SK-N-SH treated with all-trans-retinoic acid at 6 μM for 48 hours (cell line): ENCODE measurements at regions not wholly inside any gene's neighbourhood (a gene's known extent, or its start where the extent isn't known, plus 50 kb on each side); places are given as distances from the start of the nearest gene placed in this dataset.

Experiments used
- ATAC-seq: fragments of 200-7000 bp; cut with Tn5 transposase; 3 replicates; pipeline ENCODE4 v1.9.1; 2020; ENCODE audit warnings: mild to moderate bottlenecking, moderate library complexity
- ARNTL ChIP-seq: fragments of 450-650 bp; formaldehyde crosslinking; IDR thresholded peaks from 2 replicates; pipeline ENCODE4 v1.5.0; 2020; ENCODE audit warnings: low read depth, mild to moderate bottlenecking, moderate library complexity, borderline replicate concordance
- BACH2 ChIP-seq: fragments of 250-450 bp; sonication (Bioruptor Pico); IDR thresholded peaks from 2 replicates; pipeline ENCODE4 v1.9.0; 2021; ENCODE audit warnings: mild to moderate bottlenecking, borderline replicate concordance
- CREB5 ChIP-seq: fragments of 250-450 bp; sonication (Bioruptor Pico); IDR thresholded peaks from 2 replicates; pipeline ENCODE4 v1.5.1; 2020; ENCODE audit warnings: low read depth, mild to moderate bottlenecking, moderate library complexity
- CSDC2 ChIP-seq: fragments of 250-450 bp; sonication (Bioruptor Pico); IDR thresholded peaks from 2 replicates; pipeline ENCODE4 v1.5.0; 2020; ENCODE audit warnings: mild to moderate bottlenecking, moderate library complexity
- CSRNP3 ChIP-seq: fragments of 250-450 bp; sonication (Bioruptor Pico); IDR thresholded peaks from 2 replicates; pipeline ENCODE4 v1.5.1; 2021; ENCODE audit warnings: mild to moderate bottlenecking, moderate library complexity
- ESRRG ChIP-seq: fragments of 250-450 bp; sonication (Bioruptor Pico); IDR thresholded peaks from 2 replicates; pipeline ENCODE4 v1.6.1; 2021; ENCODE audit warnings: mild to moderate bottlenecking
- GLIS3 ChIP-seq: fragments of 250-450 bp; sonication (Bioruptor Pico); IDR thresholded peaks from 2 replicates; pipeline ENCODE4 v1.5.0; 2020; ENCODE audit warnings: mild to moderate bottlenecking, moderate library complexity
- ISL1 ChIP-seq: fragments of 250-450 bp; sonication (Bioruptor Pico); IDR thresholded peaks from 2 replicates; pipeline ENCODE4 v2.1.2; 2022; ENCODE audit warnings: mild to moderate bottlenecking, moderate library complexity
- OSR1 ChIP-seq: fragments of 250-450 bp; sonication (Bioruptor Pico); IDR thresholded peaks from 2 replicates; pipeline ENCODE4 v1.8.0; 2022; ENCODE audit warnings: moderate library complexity, mild to moderate bottlenecking, inconsistent platforms
- PATZ1 ChIP-seq: fragments of 250-450 bp; sonication (Bioruptor Pico); IDR thresholded peaks from 2 replicates; pipeline ENCODE4 v1.8.0; 2020; ENCODE audit warnings: mild to moderate bottlenecking, moderate library complexity, borderline replicate concordance
- POU6F1 ChIP-seq: fragments of 250-450 bp; sonication (Bioruptor Pico); IDR thresholded peaks from 2 replicates; pipeline ENCODE4 v1.8.0; 2021; ENCODE audit warnings: low read depth, mild to moderate bottlenecking, moderate library complexity, borderline replicate concordance
- PPARA ChIP-seq: fragments of 250-450 bp; sonication (Bioruptor Pico); IDR thresholded peaks from 2 replicates; pipeline ENCODE4 v1.5.0; 2020; ENCODE audit warnings: mild to moderate bottlenecking, borderline replicate concordance
- RARB ChIP-seq: fragments of 250-450 bp; sonication (Bioruptor Pico); IDR thresholded peaks from 2 replicates; pipeline ENCODE4 v1.8.0; 2021; ENCODE audit warnings: mild to moderate bottlenecking, moderate library complexity
- TCF4 ChIP-seq: fragments of 250-450 bp; sonication (Bioruptor Pico); IDR thresholded peaks from 2 replicates; pipeline ENCODE4 v1.8.0; 2021; ENCODE audit warnings: mild to moderate bottlenecking, moderate library complexity, borderline replicate concordance
- TOX ChIP-seq: fragments of 250-450 bp; sonication (Bioruptor Pico); IDR thresholded peaks from 2 replicates; pipeline ENCODE4 v1.8.0; 2021; ENCODE audit warnings: mild to moderate bottlenecking, moderate library complexity, borderline replicate concordance
- TSHZ2 ChIP-seq: fragments of 250-450 bp; sonication (Bioruptor Pico); IDR thresholded peaks from 2 replicates; pipeline ENCODE4 v1.5.0; 2020; ENCODE audit warnings: mild to moderate bottlenecking, moderate library complexity
- ZC3H10 ChIP-seq: fragments of 250-450 bp; sonication (Bioruptor Pico); IDR thresholded peaks from 2 replicates; pipeline ENCODE4 v1.5.1; 2021; ENCODE audit warnings: mild to moderate bottlenecking, moderate library complexity
- ZFP3 ChIP-seq: fragments of 250-450 bp; sonication (Bioruptor Pico); IDR thresholded peaks from 2 replicates; pipeline ENCODE4 v1.5.0; 2020; ENCODE audit warnings: mild to moderate bottlenecking, moderate library complexity
- ZFP30 ChIP-seq: fragments of 450-650 bp; formaldehyde crosslinking; IDR thresholded peaks from 2 replicates; pipeline ENCODE4 v1.5.0; 2022; ENCODE audit warnings: mild to moderate bottlenecking, moderate library complexity
- ZNF565 ChIP-seq: fragments of 450-650 bp; formaldehyde crosslinking; conservative IDR thresholded peaks from 2 replicates; pipeline ENCODE4 v1.5.0; 2020; ENCODE audit warnings: low read depth, mild to moderate bottlenecking, moderate library complexity
- ZNF70 ChIP-seq: fragments of 450-650 bp; formaldehyde crosslinking; IDR thresholded peaks from 2 replicates; pipeline ENCODE4 v1.5.0; 2020; ENCODE audit warnings: mild to moderate bottlenecking, moderate library complexity
- ZNF8 ChIP-seq: fragments of 450-650 bp; formaldehyde crosslinking; IDR thresholded peaks from 2 replicates; pipeline ENCODE4 v1.5.0; 2020; ENCODE audit warnings: mild to moderate bottlenecking, moderate library complexity

GRCh38 chr2:12113412-12113811, 367.0 kb downstream of the LPIN1 start:
- TF ChIP-seq PATZ1 (CRISPR knock-in tag), result no peak
- no peak for TF ChIP-seq ZNF565
- TF ChIP-seq PPARA (CRISPR knock-in tag), result no peak
- TF ChIP-seq BACH2 (CRISPR knock-in tag), result no peak
- no peak for TF ChIP-seq OSR1
- no peak for TF ChIP-seq ZNF70
- TF ChIP-seq TSHZ2 (CRISPR knock-in tag), result no peak
- TF ChIP-seq ISL1 (CRISPR knock-in tag), result no peak
- no peak for TF ChIP-seq ZFP3 (CRISPR knock-in tag)
- no peak for ATAC-seq

GRCh38 chr2:12114816-12115215, 368.4 kb downstream of the LPIN1 start:
- ATAC-seq, result no peak
- no peak for TF ChIP-seq ZFP3 (CRISPR knock-in tag)
- TF ChIP-seq CREB5 (CRISPR knock-in tag), result no peak
- no peak for TF ChIP-seq PPARA (CRISPR knock-in tag)
- no peak for TF ChIP-seq ZC3H10
- TF ChIP-seq GLIS3 (CRISPR knock-in tag), result no peak

GRCh38 chr2:12116228-12116750, 369.9 kb downstream of the LPIN1 start:
- no peak for ATAC-seq

More at GRCh38 chr2:12116228-12116750, 369.9 kb downstream of the LPIN1 start:
- no peak for TF ChIP-seq ZNF70
- no peak for TF ChIP-seq TSHZ2 (CRISPR knock-in tag)
- TF ChIP-seq PPARA (CRISPR knock-in tag), result no peak
- TF ChIP-seq ZNF8 (CRISPR knock-in tag), result no peak
- TF ChIP-seq TCF4, result no peak
- no peak for TF ChIP-seq CSRNP3
- no peak for TF ChIP-seq CREB5 (CRISPR knock-in tag)
- no peak for TF ChIP-seq ISL1 (CRISPR knock-in tag)
- TF ChIP-seq ESRRG (CRISPR knock-in tag), result no peak
- TF ChIP-seq CSDC2 (CRISPR knock-in tag), result no peak
- TF ChIP-seq ZFP3 (CRISPR knock-in tag), result no peak
- no peak for TF ChIP-seq GLIS3 (CRISPR knock-in tag)
- no peak for TF ChIP-seq POU6F1 (CRISPR knock-in tag)
- no peak for TF ChIP-seq ZNF565
- no peak for TF ChIP-seq TOX (CRISPR knock-in tag)
- TF ChIP-seq ZFP30 (CRISPR knock-in tag), result no peak
- TF ChIP-seq BACH2 (CRISPR knock-in tag), result no peak
- TF ChIP-seq ARNTL (CRISPR knock-in tag), result no peak
- no peak for TF ChIP-seq RARB (CRISPR knock-in tag)
- TF ChIP-seq ZC3H10, result no peak
